ENCODE measurements at regions not wholly inside any gene's neighbourhood (a gene's known extent, or its start where the extent isn't known, plus 50 kb on each side); places are given as distances from the start of the nearest gene placed in this dataset.

GRCh38 chr18:56246916-56247315 lies 391.5 kb downstream of the TXNL1 start:
- DNase-seq: no peak
- no peaks in the 10 kb centered on the region for H3K4me1 ChIP-seq (ENCODE audit: insufficient read depth)
- intact Hi-C loops (cut with DNase I): no loop called here
- H3K27ac ChIP-seq: no peak overlapping the region
- H3K27me3 ChIP-seq: no peaks in the 10 kb centered on the region
- no peak overlapping the region for H3K4me3 ChIP-seq
- 82 to 86% (median 85%) methylated on average over 2 of the region's 2 CpGs for WGBS, 3 donors
- H3K9me3 ChIP-seq: no peaks in the 10 kb centered on the region
- TF ChIP-seq CTCF (IDR thresholded peaks at IDR 0.05) (no peak), POLR2A (IDR thresholded peaks at IDR 0.05) (no peak), EP300 (IDR thresholded peaks at IDR 0.05) (no peak)
- no peaks in the 10 kb centered on the region for H3K36me3 ChIP-seq

GRCh38 chr18:56245866-56246580 lies 392.4 kb downstream of the TXNL1 start:
- no peak overlapping the region for H3K27ac ChIP-seq

GRCh38 chr18:56240405-56240804 lies 398.0 kb downstream of the TXNL1 start:
- H3K27ac ChIP-seq: no peak overlapping the region
- no peaks in the 10 kb centered on the region for H3K36me3 ChIP-seq
- no peak for TF ChIP-seq POLR2A (IDR thresholded peaks at IDR 0.05)
- TF ChIP-seq CTCF (IDR thresholded peaks at IDR 0.05): no peak
- TF ChIP-seq EP300 (IDR thresholded peaks at IDR 0.05): no peak
- H3K27me3 ChIP-seq: no peaks in the 10 kb centered on the region
- intact Hi-C loops (cut with DNase I): no loop called here
- 92 to 95% (median 93%) methylated on average over 3 of the region's 3 CpGs for WGBS, 3 donors
- no peaks in the 10 kb centered on the region for H3K9me3 ChIP-seq
- no peak overlapping the region for H3K4me3 ChIP-seq
- no peaks in the 10 kb centered on the region for H3K4me1 ChIP-seq (ENCODE audit: insufficient read depth)
- no peak for DNase-seq

More at GRCh38 chr18:56245866-56246580, 392.4 kb downstream of the TXNL1 start:
- intact Hi-C loops (cut with DNase I): no loop called here
- no peak for DNase-seq
- no peaks in the 10 kb centered on the region for H3K9me3 ChIP-seq
- H3K36me3 ChIP-seq: no peaks in the 10 kb centered on the region
- TF ChIP-seq EP300 (IDR thresholded peaks at IDR 0.05) (no peak), CTCF (IDR thresholded peaks at IDR 0.05) (no peak), POLR2A (IDR thresholded peaks at IDR 0.05) (no peak)
- no peaks in the 10 kb centered on the region for H3K4me1 ChIP-seq (ENCODE audit: insufficient read depth)
- WGBS, 3 donors: 2 to 11% (median 8%) methylated on average over 5 of the region's 5 CpGs
- no peaks in the 10 kb centered on the region for H3K27me3 ChIP-seq
- no peak overlapping the region for H3K4me3 ChIP-seq

GRCh38 chr18:56238576-56238975 lies 399.8 kb downstream of the TXNL1 start:
- Histone ChIP-seq H3K27me3 (no peaks in the 10 kb centered on the region), H3K4me1 (ENCODE audit: insufficient read depth) (no peaks in the 10 kb centered on the region), H3K36me3 (no peaks in the 10 kb centered on the region), H3K9me3 (no peaks in the 10 kb centered on the region), H3K27ac (no peak overlapping the region), H3K4me3 (no peak overlapping the region)
- no peak for TF ChIP-seq POLR2A (IDR thresholded peaks at IDR 0.05)
- no peak for TF ChIP-seq CTCF (IDR thresholded peaks at IDR 0.05)
- no peak for TF ChIP-seq EP300 (IDR thresholded peaks at IDR 0.05)
- intact Hi-C loops (cut with DNase I): loop anchor here in 1 of 4 donors (1.0 kb wide), 1 partner anchor 12 kb away; no protein-coding TSS in a partner anchor
- 81 to 93% (median 83%) methylated on average over 3 of the region's 3 CpGs for WGBS, 3 donors
- no peak for DNase-seq

All from ovary (tissue), 7 donors.